GM12892 (cell line): ENCODE measurements at regions not wholly inside any gene's neighbourhood (a gene's known extent, or its start where the extent isn't known, plus 50 kb on each side); places are given as distances from the start of the nearest gene placed in this dataset.
"Not testable (repeated sequence)": the region's sequence is repeated elsewhere in the genome, so short reads cannot be mapped to it uniquely, and the experiment has no call there.

Source experiments
- POLR2A ChIP-seq: IDR thresholded peaks from 2 replicates; pipeline ENCODE4 v1.6.1; 2011; ENCODE audit warnings: low read depth, low read length, control low read depth
- POLR2AphosphoS5 ChIP-seq: IDR thresholded peaks from 2 replicates; pipeline ENCODE4 v1.6.1; 2011; ENCODE audit warnings: low read depth, low read length, control low read depth
- TAF1 ChIP-seq: IDR thresholded peaks from 2 replicates; pipeline ENCODE4 v1.6.1; 2011; ENCODE audit warnings: low read depth, mild to moderate bottlenecking, control low read depth, low read length, borderline replicate concordance

- not testable (repeated sequence) for TF ChIP-seq POLR2A, TAF1, POLR2AphosphoS5
Observed at GRCh38 chr2:228768141-228768540, 502.9 kb downstream of the PID1 start.
